Ishikawa (cell line): ENCODE measurements at regions not wholly inside any gene's neighbourhood (a gene's known extent, or its start where the extent isn't known, plus 50 kb on each side); places are given as distances from the start of the nearest gene placed in this dataset.

ENCODE experiments used
- CEBPB ChIP-seq: IDR thresholded peaks from 2 replicates; pipeline ENCODE4 v1.6.1; 2012
- CREB1 ChIP-seq: IDR thresholded peaks from 2 replicates; pipeline ENCODE4 v1.6.1; 2012; ENCODE audit warnings: low read depth
- FOXM1 ChIP-seq: IDR thresholded peaks from 2 replicates; pipeline ENCODE4 v1.6.1; 2012; ENCODE audit warnings: low read depth, borderline replicate concordance
- REST ChIP-seq: IDR thresholded peaks from 2 replicates; pipeline ENCODE4 v1.6.1; 2012; ENCODE audit warnings: low read depth, mild to moderate bottlenecking
- TAF1 ChIP-seq: IDR thresholded peaks from 2 replicates; pipeline ENCODE4 v1.6.1; 2012; ENCODE audit warnings: low read depth, mild to moderate bottlenecking
- TCF12 ChIP-seq: IDR thresholded peaks from 2 replicates; pipeline ENCODE4 v1.6.1; 2012; ENCODE audit warnings: low read depth
- TEAD4 ChIP-seq: IDR thresholded peaks from 2 replicates; pipeline ENCODE4 v1.6.1; 2012
- USF1 ChIP-seq: IDR thresholded peaks from 2 replicates; pipeline ENCODE4 v1.6.1; 2012
- YY1 ChIP-seq: IDR thresholded peaks from 2 replicates; pipeline ENCODE4 v1.6.1; 2012; ENCODE audit warnings: low read depth
- TF ChIP-seq, protein P1 (sequence below): IDR thresholded peaks from 2 replicates; pipeline ENCODE4 v1.6.1; 2012

- TF ChIP-seq CREB1, result no peak
- no peak for TF ChIP-seq CEBPB
- TF ChIP-seq, protein P1, sequence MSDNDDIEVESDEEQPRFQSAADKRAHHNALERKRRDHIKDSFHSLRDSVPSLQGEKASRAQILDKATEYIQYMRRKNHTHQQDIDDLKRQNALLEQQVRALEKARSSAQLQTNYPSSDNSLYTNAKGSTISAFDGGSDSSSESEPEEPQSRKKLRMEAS, result no peak
- no peak for TF ChIP-seq REST
- TF ChIP-seq TAF1, result no peak
- TF ChIP-seq FOXM1, result no peak
- no peak for TF ChIP-seq TEAD4
- TF ChIP-seq TCF12, result no peak
- TF ChIP-seq YY1, result no peak
- no peak for TF ChIP-seq USF1
Observed at GRCh38 chr7:66504131-66504530, 124.5 kb upstream of the KCTD7 start.
